HFFc6 (cell line): ENCODE measurements at regions not wholly inside any gene's neighbourhood (a gene's known extent, or its start where the extent isn't known, plus 50 kb on each side); places are given as distances from the start of the nearest gene placed in this dataset.

Experiments used
- DNase-seq: peaks from one replicate; pipeline ENCODE4 v3.0.0-alpha.2; 2018
- H3K27ac Mint-ChIP-seq: 2 replicates; pipeline ENCODE4 v1.8.0; 2020; ENCODE audit warnings: mild to moderate bottlenecking, mixed read lengths
- H3K27me3 Mint-ChIP-seq: 2 replicates; pipeline ENCODE4 v1.8.0; 2021; ENCODE audit warnings: mild to moderate bottlenecking, moderate library complexity, mixed read lengths; ENCODE audit not compliant: insufficient read depth
- H3K36me3 Mint-ChIP-seq: 2 replicates; pipeline ENCODE4 v1.8.0; 2021; ENCODE audit warnings: low read depth, mixed read lengths
- H3K4me1 Mint-ChIP-seq: 2 replicates; pipeline ENCODE4 v1.8.0; 2020; ENCODE audit warnings: low read depth, mixed read lengths
- H3K4me3 Mint-ChIP-seq: 2 replicates; pipeline ENCODE4 v1.8.0; 2020; ENCODE audit warnings: mild to moderate bottlenecking, moderate library complexity, mixed read lengths
- H3K9me3 Mint-ChIP-seq: 2 replicates; pipeline ENCODE4 v1.8.0; 2020; ENCODE audit warnings: mild to moderate bottlenecking, mixed read lengths
- TF ChIP-seq, protein P1 (sequence below): fragments of 200-600 bp; sonication (generic); IDR thresholded peaks from 2 replicates; pipeline ENCODE4 v1.5.0; 2021; ENCODE audit warnings: antibody characterized with exemption, mild to moderate bottlenecking

DNA sequence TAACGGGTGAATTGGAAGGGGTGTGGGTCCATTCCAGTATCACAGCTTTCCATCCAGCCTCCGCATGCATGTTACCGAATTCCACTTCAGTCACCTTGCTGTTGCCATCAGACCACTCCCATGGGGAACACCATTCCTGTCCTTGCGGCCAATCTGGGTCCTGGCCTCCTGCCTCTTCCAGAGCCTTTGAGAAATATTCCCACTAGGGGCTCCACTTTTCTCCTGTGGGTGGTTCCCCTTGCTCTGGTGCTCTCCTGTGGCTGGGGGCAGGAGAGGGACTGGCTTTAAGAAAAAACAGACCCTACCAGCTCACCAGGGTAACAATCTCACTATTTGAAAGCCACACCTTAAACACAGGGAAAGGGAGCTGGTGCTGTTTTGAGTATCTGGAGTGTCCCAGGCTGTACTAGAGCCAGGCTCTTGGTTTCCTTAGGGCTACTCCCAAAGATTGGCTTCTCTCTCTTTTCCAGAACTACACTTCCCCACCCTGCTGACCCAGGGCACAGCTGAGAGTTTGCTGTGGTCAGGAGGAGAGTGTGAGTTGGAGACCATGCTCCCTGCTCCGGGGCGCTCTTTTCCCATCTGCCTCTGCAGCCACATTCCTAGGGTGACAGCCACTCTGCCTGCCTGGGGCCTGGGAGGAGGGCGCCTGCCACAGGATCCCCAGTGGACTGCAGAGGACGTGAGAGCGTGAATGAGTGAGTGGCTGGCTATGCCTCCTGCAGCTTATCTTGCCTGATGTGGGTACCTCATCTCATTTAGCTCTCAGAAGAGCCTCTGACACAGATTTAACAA lies 460.8 kb upstream of the HS6ST1 start:
- H3K27ac Mint-ChIP-seq = no peak overlapping the region
- H3K4me1 Mint-ChIP-seq = no peaks in the 10 kb centered on the region
- H3K9me3 Mint-ChIP-seq = peaks cover 4% of the 10 kb centered on the region; the same call in 1 of the 2 replicates
- DNase-seq = no peak
- no peaks in the 10 kb centered on the region for H3K36me3 Mint-ChIP-seq
- H3K27me3 Mint-ChIP-seq = no peaks in the 10 kb centered on the region; the same call in none of the 2 replicates
- no peak overlapping the region for H3K4me3 Mint-ChIP-seq
- TF ChIP-seq, protein P1, sequence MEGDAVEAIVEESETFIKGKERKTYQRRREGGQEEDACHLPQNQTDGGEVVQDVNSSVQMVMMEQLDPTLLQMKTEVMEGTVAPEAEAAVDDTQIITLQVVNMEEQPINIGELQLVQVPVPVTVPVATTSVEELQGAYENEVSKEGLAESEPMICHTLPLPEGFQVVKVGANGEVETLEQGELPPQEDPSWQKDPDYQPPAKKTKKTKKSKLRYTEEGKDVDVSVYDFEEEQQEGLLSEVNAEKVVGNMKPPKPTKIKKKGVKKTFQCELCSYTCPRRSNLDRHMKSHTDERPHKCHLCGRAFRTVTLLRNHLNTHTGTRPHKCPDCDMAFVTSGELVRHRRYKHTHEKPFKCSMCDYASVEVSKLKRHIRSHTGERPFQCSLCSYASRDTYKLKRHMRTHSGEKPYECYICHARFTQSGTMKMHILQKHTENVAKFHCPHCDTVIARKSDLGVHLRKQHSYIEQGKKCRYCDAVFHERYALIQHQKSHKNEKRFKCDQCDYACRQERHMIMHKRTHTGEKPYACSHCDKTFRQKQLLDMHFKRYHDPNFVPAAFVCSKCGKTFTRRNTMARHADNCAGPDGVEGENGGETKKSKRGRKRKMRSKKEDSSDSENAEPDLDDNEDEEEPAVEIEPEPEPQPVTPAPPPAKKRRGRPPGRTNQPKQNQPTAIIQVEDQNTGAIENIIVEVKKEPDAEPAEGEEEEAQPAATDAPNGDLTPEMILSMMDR = no peak

DNA sequence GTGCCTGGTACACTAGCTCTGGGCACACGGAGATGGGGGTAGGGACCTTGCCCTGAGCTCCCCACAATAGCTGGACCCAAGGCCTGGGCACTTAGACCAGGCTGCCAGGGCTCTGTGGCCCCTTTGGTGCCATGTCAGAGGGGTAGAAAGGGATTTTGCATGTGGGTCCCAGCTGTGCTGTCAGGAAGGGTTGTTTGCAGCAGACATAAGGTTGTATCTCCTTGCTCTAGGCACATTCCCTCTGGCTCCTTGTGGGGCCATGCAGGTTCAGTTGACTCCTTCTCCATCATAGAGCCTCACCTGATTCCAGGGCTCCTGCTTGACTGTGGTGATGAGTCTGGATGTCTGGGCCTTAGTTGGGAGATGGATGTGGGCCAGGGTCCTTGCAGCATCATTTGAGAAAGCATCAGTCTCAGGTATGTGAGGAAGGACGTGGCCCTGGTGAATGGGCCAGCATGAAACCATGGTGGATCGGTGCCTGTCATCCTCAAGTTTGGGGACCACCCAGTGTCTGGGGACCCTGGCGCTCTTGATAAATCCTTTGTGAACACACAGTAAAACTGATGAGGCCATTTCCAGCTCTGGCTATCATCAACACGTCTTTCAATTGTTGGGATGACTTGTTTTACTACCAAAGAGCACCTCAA lies 461.9 kb upstream of the HS6ST1 start:
- Mint-ChIP-seq H3K4me3 (no peak overlapping the region), H3K27ac (no peak overlapping the region), H3K27me3 (no peaks in the 10 kb centered on the region; the same call in none of the 2 replicates), H3K36me3 (peaks cover 4% of the 10 kb centered on the region; the same call in 1 of the 2 replicates), H3K4me1 (no peaks in the 10 kb centered on the region), H3K9me3 (peaks cover 8% of the 10 kb centered on the region; the same call in 1 of the 2 replicates)
- DNase-seq = no peak
- TF ChIP-seq, protein P1 = no peak

DNA sequence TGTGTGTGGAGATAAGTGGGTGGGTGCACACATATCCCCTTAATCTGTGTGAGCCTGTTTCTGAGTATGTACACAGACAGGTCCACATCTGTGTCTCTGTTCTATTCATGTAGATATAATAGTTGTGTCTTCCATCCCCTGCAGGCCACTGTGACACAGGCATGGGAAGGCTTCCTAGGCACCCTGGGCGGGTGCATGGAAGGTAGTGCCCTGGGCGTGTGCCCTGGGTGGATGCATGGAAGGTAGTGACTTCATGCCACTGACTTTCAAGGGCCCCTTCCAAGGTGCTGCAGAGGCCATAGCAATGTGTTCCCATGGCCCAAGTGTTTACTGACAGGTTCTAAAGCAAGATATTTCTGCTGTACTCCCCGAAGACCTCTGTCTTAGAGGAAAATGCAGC lies 462.5 kb upstream of the HS6ST1 start:
- Mint-ChIP-seq H3K27me3 (no peaks in the 10 kb centered on the region; the same call in none of the 2 replicates), H3K27ac (no peak overlapping the region), H3K9me3 (peaks cover 7% of the 10 kb centered on the region; the same call in 1 of the 2 replicates), H3K4me1 (no peaks in the 10 kb centered on the region), H3K4me3 (no peak overlapping the region), H3K36me3 (peaks cover 4% of the 10 kb centered on the region; the same call in 1 of the 2 replicates)
- TF ChIP-seq, protein P1 = no peak
- no peak for DNase-seq

DNA sequence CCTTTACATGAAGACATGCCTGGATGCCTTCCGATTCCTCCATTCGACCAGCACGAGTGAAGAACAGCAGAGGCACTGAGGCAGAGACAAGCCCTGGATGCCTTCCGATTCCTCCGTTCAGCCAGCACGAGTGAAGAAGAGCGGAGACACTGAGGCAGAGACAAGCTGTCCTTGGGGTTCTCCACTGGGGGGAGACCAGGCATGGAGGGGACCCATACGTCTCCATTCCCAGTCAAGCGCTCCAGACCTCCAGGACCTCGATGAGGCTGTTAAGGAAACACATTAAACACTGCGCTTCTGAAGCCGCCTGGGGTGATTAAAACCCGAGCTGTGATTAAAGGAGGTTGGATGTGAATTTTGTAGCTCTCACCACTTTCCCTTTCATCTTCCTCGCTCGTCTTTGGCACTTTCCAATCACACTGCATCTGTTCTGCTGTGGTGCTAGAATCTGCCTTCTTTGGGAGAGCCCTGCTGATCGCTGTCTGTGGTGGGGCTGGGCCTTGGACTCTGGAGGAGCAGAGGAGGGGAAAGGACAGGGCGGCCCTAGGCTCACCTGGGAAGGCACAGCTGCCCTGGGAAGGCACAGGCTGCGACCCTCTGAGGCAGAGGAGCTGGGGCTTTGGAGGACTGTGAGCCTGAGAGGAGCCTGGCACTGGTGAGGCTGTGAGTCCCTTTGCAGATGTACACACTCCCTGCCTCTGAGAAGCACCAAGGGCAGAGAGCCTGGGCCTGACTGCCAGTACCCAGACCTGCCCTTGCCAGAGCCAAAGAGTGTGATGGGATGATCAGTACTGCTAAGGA lies 463.1 kb upstream of the HS6ST1 start:
- Mint-ChIP-seq H3K4me1 (no peaks in the 10 kb centered on the region), H3K27ac (no peak overlapping the region)
- DNase-seq = no peak

More for the DNA sequence above, 463.1 kb upstream of the HS6ST1 start:
- Mint-ChIP-seq H3K27me3 (no peaks in the 10 kb centered on the region; the same call in none of the 2 replicates), H3K36me3 (peaks cover 4% of the 10 kb centered on the region; the same call in 1 of the 2 replicates), H3K4me3 (no peak overlapping the region), H3K9me3 (peaks cover 11% of the 10 kb centered on the region; the same call in 1 of the 2 replicates)
- TF ChIP-seq, protein P1 = no peak
